Parathyroid adenoma (tissue), 2 donors: ENCODE measurements at regions not wholly inside any gene's neighbourhood (a gene's known extent, or its start where the extent isn't known, plus 50 kb on each side); places are given as distances from the start of the nearest gene placed in this dataset.

Experiments used
- H2AFZ ChIP-seq: fragments of 300-600 bp; sonication (generic); one replicate; pipeline ENCODE4 v1.7.0; 2017; ENCODE audit warnings: antibody characterized with exemption, mild to moderate bottlenecking
- H3K27ac ChIP-seq: fragments of 300-600 bp; sonication (generic); one replicate; pipeline ENCODE4 v1.7.0; 2017
- H3K27me3 ChIP-seq: fragments of 300-600 bp; sonication (generic); one replicate; pipeline ENCODE4 v1.7.0; 2017; ENCODE audit warnings: low read length; ENCODE audit not compliant: control insufficient read depth, insufficient read depth
- H3K36me3 ChIP-seq: fragments of 300-600 bp; sonication (generic); one replicate; pipeline ENCODE4 v1.7.0; 2017; ENCODE audit warnings: low read length; ENCODE audit not compliant: control insufficient read depth, insufficient read depth
- H3K4me1 ChIP-seq: fragments of 300-600 bp; sonication (generic); one replicate; pipeline ENCODE4 v1.7.0; 2017; ENCODE audit warnings: control low read depth
- H3K4me2 ChIP-seq: fragments of 300-600 bp; sonication (generic); one replicate; pipeline ENCODE4 v1.7.0; 2017; ENCODE audit warnings: low read length
- H3K4me3 ChIP-seq: fragments of 300-600 bp; sonication (generic); one replicate; pipeline ENCODE4 v1.7.0; 2017; ENCODE audit warnings: low read depth, low read length
- H3K79me2 ChIP-seq: fragments of 300-600 bp; sonication (generic); one replicate; pipeline ENCODE4 v1.7.0; 2017; ENCODE audit warnings: control low read depth
- H3K9ac ChIP-seq: fragments of 300-600 bp; sonication (generic); one replicate; pipeline ENCODE4 v1.7.0; 2017; ENCODE audit warnings: mild to moderate bottlenecking
- H3K9me3 ChIP-seq: fragments of 300-600 bp; sonication (generic); one replicate; pipeline ENCODE4 v1.7.0; 2017; ENCODE audit warnings: low read length; ENCODE audit not compliant: control insufficient read depth
- CTCF ChIP-seq: fragments of 300-600 bp; sonication (generic); IDR thresholded peaks from one replicate; pipeline ENCODE4 v1.7.0; 2017; ENCODE audit warnings: antibody characterized with exemption, mild to moderate bottlenecking
- donor health status: primary hyperparathyroidism.

- H3K79me2 ChIP-seq, result no peaks in the 10 kb centered on the region
- H2AFZ ChIP-seq, result no peak overlapping the region
- H3K9me3 ChIP-seq, result no peaks in the 10 kb centered on the region
- no peak overlapping the region for H3K4me3 ChIP-seq
- no peaks in the 10 kb centered on the region for H3K36me3 ChIP-seq
- H3K4me1 ChIP-seq, result no peaks in the 10 kb centered on the region
- no peaks in the 10 kb centered on the region for H3K27me3 ChIP-seq
- no peak overlapping the region for H3K9ac ChIP-seq
- TF ChIP-seq CTCF, result no peak
- no peak overlapping the region for H3K4me2 ChIP-seq
- no peak overlapping the region for H3K27ac ChIP-seq
Measured at GRCh38 chr1:29575826-29576225, 339.5 kb downstream of the PTPRU start.

- TF ChIP-seq CTCF, result no peak
- Histone ChIP-seq H3K9ac (no peak overlapping the region), H3K4me1 (no peaks in the 10 kb centered on the region)
Measured at GRCh38 chr1:29575277-29575676, 339.0 kb downstream of the PTPRU start.

GRCh38 chr1:29574871-29575270, 338.5 kb downstream of the PTPRU start:
- TF ChIP-seq CTCF, result no peak
- no peaks in the 10 kb centered on the region for H3K27me3 ChIP-seq
- H3K79me2 ChIP-seq, result no peaks in the 10 kb centered on the region
- no peak overlapping the region for H2AFZ ChIP-seq
- no peaks in the 10 kb centered on the region for H3K9me3 ChIP-seq
- no peaks in the 10 kb centered on the region for H3K36me3 ChIP-seq
- no peak overlapping the region for H3K4me2 ChIP-seq
- H3K9ac ChIP-seq, result no peak overlapping the region
- no peak overlapping the region for H3K4me3 ChIP-seq
- no peak overlapping the region for H3K27ac ChIP-seq
- H3K4me1 ChIP-seq, result no peaks in the 10 kb centered on the region

More at GRCh38 chr1:29575277-29575676, 339.0 kb downstream of the PTPRU start:
- H3K9me3 ChIP-seq, result no peaks in the 10 kb centered on the region
- H3K79me2 ChIP-seq, result no peaks in the 10 kb centered on the region
- H3K27me3 ChIP-seq, result no peaks in the 10 kb centered on the region
- H3K27ac ChIP-seq, result no peak overlapping the region
- H3K4me2 ChIP-seq, result no peak overlapping the region
- no peak overlapping the region for H3K4me3 ChIP-seq
- no peaks in the 10 kb centered on the region for H3K36me3 ChIP-seq
- no peak overlapping the region for H2AFZ ChIP-seq

GRCh38 chr1:29569971-29570634, 333.8 kb downstream of the PTPRU start:
- Histone ChIP-seq H3K27ac (no peak overlapping the region), H3K9me3 (no peaks in the 10 kb centered on the region), H3K79me2 (no peaks in the 10 kb centered on the region), H3K27me3 (no peaks in the 10 kb centered on the region), H3K9ac (no peak overlapping the region), H2AFZ (no peak overlapping the region), H3K36me3 (no peaks in the 10 kb centered on the region), H3K4me1 (no peaks in the 10 kb centered on the region), H3K4me3 (no peak overlapping the region), H3K4me2 (no peak overlapping the region)
- TF ChIP-seq CTCF, result no peak

GRCh38 chr1:29567257-29567656, 330.9 kb downstream of the PTPRU start:
- Histone ChIP-seq H3K9ac (no peak overlapping the region), H3K9me3 (no peaks in the 10 kb centered on the region)
- no peak for TF ChIP-seq CTCF

More at GRCh38 chr1:29567257-29567656, 330.9 kb downstream of the PTPRU start:
- H3K4me1 ChIP-seq, result no peaks in the 10 kb centered on the region
- H2AFZ ChIP-seq, result no peak overlapping the region
- H3K27me3 ChIP-seq, result no peaks in the 10 kb centered on the region
- H3K36me3 ChIP-seq, result no peaks in the 10 kb centered on the region
- no peak overlapping the region for H3K4me2 ChIP-seq
- no peak overlapping the region for H3K27ac ChIP-seq
- no peak overlapping the region for H3K4me3 ChIP-seq
- H3K79me2 ChIP-seq, result no peaks in the 10 kb centered on the region
